ENCODE measurements at regions not wholly inside any gene's neighbourhood (a gene's known extent, or its start where the extent isn't known, plus 50 kb on each side); places are given as distances from the start of the nearest gene placed in this dataset.

DNA sequence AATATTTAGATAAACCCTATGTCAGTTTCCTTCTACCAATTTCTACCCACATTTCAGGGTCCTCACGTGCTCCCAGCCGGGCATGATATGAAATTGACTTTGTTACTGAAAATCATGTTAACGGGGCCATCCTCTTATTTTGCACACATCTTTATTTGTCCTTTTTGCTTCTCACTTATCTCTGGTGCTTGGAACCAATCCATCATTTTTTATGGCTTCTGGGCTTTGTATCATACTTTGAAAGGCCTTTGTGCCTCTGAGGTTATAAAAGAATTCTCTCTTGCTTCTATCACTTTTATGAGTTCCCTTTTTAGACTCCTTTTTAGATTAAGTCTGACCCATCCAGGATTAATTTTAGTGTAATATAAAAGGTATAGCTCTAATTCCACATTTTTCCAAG, 81.7 kb upstream of the PRNP start:
- TF ChIP-seq, protein P1, sequence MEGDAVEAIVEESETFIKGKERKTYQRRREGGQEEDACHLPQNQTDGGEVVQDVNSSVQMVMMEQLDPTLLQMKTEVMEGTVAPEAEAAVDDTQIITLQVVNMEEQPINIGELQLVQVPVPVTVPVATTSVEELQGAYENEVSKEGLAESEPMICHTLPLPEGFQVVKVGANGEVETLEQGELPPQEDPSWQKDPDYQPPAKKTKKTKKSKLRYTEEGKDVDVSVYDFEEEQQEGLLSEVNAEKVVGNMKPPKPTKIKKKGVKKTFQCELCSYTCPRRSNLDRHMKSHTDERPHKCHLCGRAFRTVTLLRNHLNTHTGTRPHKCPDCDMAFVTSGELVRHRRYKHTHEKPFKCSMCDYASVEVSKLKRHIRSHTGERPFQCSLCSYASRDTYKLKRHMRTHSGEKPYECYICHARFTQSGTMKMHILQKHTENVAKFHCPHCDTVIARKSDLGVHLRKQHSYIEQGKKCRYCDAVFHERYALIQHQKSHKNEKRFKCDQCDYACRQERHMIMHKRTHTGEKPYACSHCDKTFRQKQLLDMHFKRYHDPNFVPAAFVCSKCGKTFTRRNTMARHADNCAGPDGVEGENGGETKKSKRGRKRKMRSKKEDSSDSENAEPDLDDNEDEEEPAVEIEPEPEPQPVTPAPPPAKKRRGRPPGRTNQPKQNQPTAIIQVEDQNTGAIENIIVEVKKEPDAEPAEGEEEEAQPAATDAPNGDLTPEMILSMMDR (IDR thresholded peaks at IDR 0.05 in 4 of 5, conservative IDR thresholded peaks at IDR 0.05 in 1 of 5), result no peak
- no peak for TF ChIP-seq POLR2A (IDR thresholded peaks at IDR 0.05)

Data from gastrocnemius medialis (tissue), 4 donors.